CD14-positive monocyte (primary cell): ENCODE measurements at regions not wholly inside any gene's neighbourhood (a gene's known extent, or its start where the extent isn't known, plus 50 kb on each side); places are given as distances from the start of the nearest gene placed in this dataset.

Experiments used
- DNase-seq, 3 donors: peaks; one replicate each; pipeline ENCODE4 v3.0.0-alpha.2; 2011 to 2022
- H2AFZ ChIP-seq: 2 replicates; pipeline ENCODE4 v1.6.0; 2012; ENCODE audit warnings: mild to moderate bottlenecking, low read depth, low read length, inconsistent platforms; ENCODE audit not compliant: insufficient read depth, poor library complexity, severe bottlenecking
- H3K27ac ChIP-seq, 2 donors: 1 replicate in 1 of 2; 2 replicates in 1 of 2; pipeline ENCODE4 v1.5.1; 2012 to 2013; ENCODE audit warnings: low read length in 2 of 2, control low read depth in 1 of 2, inconsistent platforms in 1 of 2, low read depth in 1 of 2, mild to moderate bottlenecking in 1 of 2
- H3K27me3 ChIP-seq, 2 donors: one replicate each; pipeline versions ENCODE4 v1.6.0 to v1.6.1; 2011 to 2013; ENCODE audit warnings: low read length in 2 of 2; ENCODE audit not compliant: control insufficient read depth in 2 of 2, insufficient read depth in 2 of 2
- H3K36me3 ChIP-seq, 2 donors: replicated peaks in 1 of 2; 1 replicate in 1 of 2; 2 replicates in 1 of 2; pipeline versions ENCODE4 v1.5.1 to v1.6.1; 2012 to 2013; ENCODE audit warnings: low read length in 2 of 2, control low read depth in 1 of 2, inconsistent platforms in 1 of 2, mild to moderate bottlenecking in 1 of 2; ENCODE audit not compliant: insufficient read depth in 2 of 2, control insufficient read depth in 1 of 2
- H3K4me1 ChIP-seq, 2 donors: 1 replicate in 1 of 2; 2 replicates in 1 of 2; pipeline versions ENCODE4 v1.5.1 to v1.6.1; 2012 to 2013; ENCODE audit warnings: low read length in 2 of 2, control low read depth in 1 of 2, inconsistent platforms in 1 of 2, mild to moderate bottlenecking in 1 of 2, moderate library complexity in 1 of 2; ENCODE audit not compliant: insufficient read depth in 2 of 2, control insufficient read depth in 1 of 2
- H3K4me2 ChIP-seq: replicated peaks from 2 replicates; pipeline ENCODE3; 2012; ENCODE audit warnings: low read length, moderate library complexity, mild to moderate bottlenecking; ENCODE audit not compliant: poor library complexity, severe bottlenecking; ENCODE audit errors: extremely low read depth
- H3K4me3 ChIP-seq, 3 experiments: fragments of 200-600 bp in 1 of 3; sonication (generic) in 1 of 3; replicated peaks in 1 of 3; 1 replicate in 2 of 3; 2 replicates in 1 of 3; pipeline ENCODE4 v1.5.1; 2011 to 2013; ENCODE audit warnings: low read length in 3 of 3, mild to moderate bottlenecking in 3 of 3, control low read depth in 2 of 3, low read depth in 2 of 3, inconsistent platforms in 1 of 3, moderate library complexity in 1 of 3
- H3K79me2 ChIP-seq: 2 replicates; pipeline ENCODE4 v1.6.0; 2012; ENCODE audit warnings: mild to moderate bottlenecking, control low read depth, inconsistent platforms, low read length, moderate library complexity; ENCODE audit not compliant: insufficient read depth
- H3K9ac ChIP-seq: 2 replicates; pipeline ENCODE4 v1.6.0; 2017; ENCODE audit warnings: low read length, mild to moderate bottlenecking; ENCODE audit not compliant: insufficient read depth, poor library complexity, severe bottlenecking
- H3K9me3 ChIP-seq, 2 donors: replicated peaks in 1 of 2; 1 replicate in 1 of 2; 2 replicates in 1 of 2; pipeline versions ENCODE4 v1.5.1 to v1.6.1; 2012 to 2013; ENCODE audit warnings: low read length in 2 of 2, control low read depth in 1 of 2; ENCODE audit not compliant: control insufficient read depth in 1 of 2, insufficient read depth in 1 of 2
- H4K20me1 ChIP-seq: 2 replicates; pipeline ENCODE4 v1.6.0; 2012; ENCODE audit warnings: mild to moderate bottlenecking, low read length, control low read depth, moderate library complexity; ENCODE audit not compliant: insufficient read depth
- H3K27ac Mint-ChIP-seq, 7 donors: one replicate each; pipeline ENCODE4 v1.8.0; 2020; ENCODE audit warnings: mild to moderate bottlenecking in 7 of 7, mixed read lengths in 7 of 7, moderate library complexity in 6 of 7, inconsistent platforms in 2 of 7
- H3K27me3 Mint-ChIP-seq, 3 donors: one replicate each; pipeline ENCODE4 v1.8.0; 2021 to 2022; ENCODE audit warnings: low read depth in 3 of 3, mild to moderate bottlenecking in 3 of 3, mixed read lengths in 3 of 3, moderate library complexity in 3 of 3, inconsistent platforms in 1 of 3
- H3K36me3 Mint-ChIP-seq, 2 donors: one replicate each; pipeline ENCODE4 v1.8.0; 2020; ENCODE audit warnings: mixed read lengths in 2 of 2, inconsistent platforms in 1 of 2, mild to moderate bottlenecking in 1 of 2
- H3K4me1 Mint-ChIP-seq: one replicate; pipeline ENCODE4 v1.8.0; 2020; ENCODE audit warnings: mild to moderate bottlenecking, mixed read lengths
- H3K4me3 Mint-ChIP-seq, 2 donors: one replicate each; pipeline ENCODE4 v1.8.0; 2020; ENCODE audit warnings: mild to moderate bottlenecking in 2 of 2, mixed read lengths in 2 of 2, moderate library complexity in 1 of 2
- H3K9me3 Mint-ChIP-seq, 7 donors: one replicate each; pipeline ENCODE4 v1.8.0; 2020 to 2022; ENCODE audit warnings: mixed read lengths in 7 of 7, mild to moderate bottlenecking in 6 of 7, moderate library complexity in 6 of 7, inconsistent platforms in 2 of 7
- CTCF ChIP-seq: fragments of 200-600 bp; IDR thresholded peaks from one replicate; pipeline ENCODE4 v1.8.0; 2022; ENCODE audit warnings: antibody characterized with exemption, mild to moderate bottlenecking
- WGBS: methylation state at CpG from one replicate; pipeline ENCODE4 v1.1.5; 2013; ENCODE audit warnings: missing lambda C conversion rate; ENCODE audit not compliant: insufficient coverage; 5-methylcytosine and 5-hydroxymethylcytosine counted together
- intact Hi-C, 2 donors: fragments of 100-400 bp; cut with micrococcal nuclease; formaldehyde crosslinking; loops; one replicate each; pipeline versions ENCODE4 v1.15.0 to v1.15.1; 2023

GRCh38 chr5:60379907-60380306 lies 320.1 kb downstream of the DEPDC1B start:
- H3K4me2 ChIP-seq, result no peak overlapping the region
- 100% methylated on average over 1 of the region's 4 CpGs for WGBS
- H3K36me3 ChIP-seq, result no peaks in the 10 kb centered on the region
- H3K9me3 ChIP-seq, result no peaks in the 10 kb centered on the region
- Mint-ChIP-seq H3K27me3 (peaks cover 0 to 2% (median 1%) of the 10 kb centered on the region in 3 donors), H3K4me3 (no peak overlapping the region), H3K36me3 (no peaks in the 10 kb centered on the region), H3K27ac (no peak overlapping the region), H3K4me1 (peaks cover 11% of the 10 kb centered on the region), H3K9me3 (peaks cover 0 to 4% (median 0%) of the 10 kb centered on the region in 7 donors)
- peaks cover 0 to 4% of the 10 kb centered on the region in 2 donors for H3K4me1 ChIP-seq
- H2AFZ ChIP-seq, result no peak overlapping the region
- no peak overlapping the region for H3K4me3 ChIP-seq
- no peaks in the 10 kb centered on the region for H4K20me1 ChIP-seq
- H3K27me3 ChIP-seq, result no peaks in the 10 kb centered on the region
- no peak for TF ChIP-seq CTCF
- H3K27ac ChIP-seq, result no peak overlapping the region
- intact Hi-C loops, result no loop called here
- no peaks in the 10 kb centered on the region for H3K79me2 ChIP-seq
- H3K9ac ChIP-seq, result no peak overlapping the region
- DNase-seq, result no peak

GRCh38 chr5:60377826-60378225 lies 322.1 kb downstream of the DEPDC1B start:
- H3K27me3 ChIP-seq, result no peaks in the 10 kb centered on the region
- H3K27ac ChIP-seq, result no peak overlapping the region
- Mint-ChIP-seq H3K4me3 (no peak overlapping the region), H3K27me3 (peaks cover 0 to 2% (median 1%) of the 10 kb centered on the region in 3 donors), H3K4me1 (peaks cover 7% of the 10 kb centered on the region), H3K27ac (no peak overlapping the region), H3K9me3 (peaks cover 0 to 4% (median 0%) of the 10 kb centered on the region in 7 donors), H3K36me3 (no peaks in the 10 kb centered on the region)
- intact Hi-C loops, result no loop called here
- no peak for TF ChIP-seq CTCF
- no peak overlapping the region for H2AFZ ChIP-seq
- no peaks in the 10 kb centered on the region for H3K36me3 ChIP-seq
- no peak for DNase-seq
- H4K20me1 ChIP-seq, result no peaks in the 10 kb centered on the region
- WGBS, result no CpG with 5 or more reads among the region's 1 CpG
- H3K79me2 ChIP-seq, result no peaks in the 10 kb centered on the region
- no peak overlapping the region for H3K9ac ChIP-seq
- no peak overlapping the region for H3K4me2 ChIP-seq
- H3K4me3 ChIP-seq, result no peak overlapping the region
- peaks cover 0 to 4% of the 10 kb centered on the region in 2 donors for H3K4me1 ChIP-seq
- H3K9me3 ChIP-seq, result no peaks in the 10 kb centered on the region
